NCI-H1436 (cell line): ENCODE measurements at regions not wholly inside any gene's neighbourhood (a gene's known extent, or its start where the extent isn't known, plus 50 kb on each side); places are given as distances from the start of the nearest gene placed in this dataset.
A peak's percentile ranks its signal among the peaks of the same experiment; 100 is the strongest.
"Not testable (repeated sequence)": the region's sequence is repeated elsewhere in the genome, so short reads cannot be mapped to it uniquely, and the experiment has no call there.

Experiments
- DNase-seq: peaks from one replicate; lab custom pipeline; 2025; lab: John Stamatoyannopoulos, UW

DNA sequence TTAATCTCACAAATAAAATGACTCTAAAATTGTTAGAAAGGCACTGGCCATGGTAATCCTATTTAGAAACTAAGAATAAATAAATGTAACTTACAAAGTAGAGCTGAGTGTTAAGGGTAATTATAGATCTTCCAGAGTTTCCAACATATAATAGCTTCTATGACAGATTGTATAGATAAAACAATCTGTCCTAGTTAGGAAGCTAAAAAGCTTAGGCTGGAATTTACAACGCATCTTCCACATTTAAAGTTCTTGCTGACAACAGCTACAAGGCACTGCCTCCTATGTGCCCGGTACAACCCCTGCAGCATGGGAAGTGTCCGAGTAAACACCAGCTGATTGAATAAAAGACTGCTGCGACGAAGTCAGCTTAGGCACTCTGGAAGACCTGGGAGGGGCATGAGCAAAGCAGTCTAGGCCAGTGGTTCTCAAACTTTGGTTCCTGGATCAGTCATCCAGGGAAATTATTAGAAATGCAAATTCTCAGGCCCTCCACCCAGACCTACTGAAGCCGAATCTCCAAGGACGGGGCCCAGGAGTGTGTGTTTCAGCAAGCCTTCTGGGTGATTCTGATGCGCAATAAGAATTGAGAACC lies 635.6 kb upstream of the TBX3 start:
- no peak for DNase-seq

DNA sequence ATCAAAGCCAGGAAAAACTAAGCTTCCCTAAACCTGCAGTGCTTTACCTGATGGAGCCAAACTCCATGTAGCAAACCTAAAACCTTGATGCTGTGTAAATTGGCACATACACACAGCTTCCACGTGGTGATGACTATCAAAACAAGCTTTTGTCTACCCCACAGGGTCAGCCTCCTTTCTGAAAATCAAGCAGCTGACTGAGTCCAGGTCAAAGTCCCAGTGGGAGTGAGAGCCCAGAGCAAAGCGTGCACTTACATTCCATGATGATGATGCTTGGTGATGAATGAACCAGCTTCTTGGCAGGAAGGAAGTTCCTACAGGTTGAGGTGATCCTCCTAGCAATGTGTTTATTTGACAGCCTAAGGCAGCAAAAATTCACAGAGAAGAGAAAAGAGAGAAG lies 630.0 kb upstream of the TBX3 start:
- no peak for DNase-seq

DNA sequence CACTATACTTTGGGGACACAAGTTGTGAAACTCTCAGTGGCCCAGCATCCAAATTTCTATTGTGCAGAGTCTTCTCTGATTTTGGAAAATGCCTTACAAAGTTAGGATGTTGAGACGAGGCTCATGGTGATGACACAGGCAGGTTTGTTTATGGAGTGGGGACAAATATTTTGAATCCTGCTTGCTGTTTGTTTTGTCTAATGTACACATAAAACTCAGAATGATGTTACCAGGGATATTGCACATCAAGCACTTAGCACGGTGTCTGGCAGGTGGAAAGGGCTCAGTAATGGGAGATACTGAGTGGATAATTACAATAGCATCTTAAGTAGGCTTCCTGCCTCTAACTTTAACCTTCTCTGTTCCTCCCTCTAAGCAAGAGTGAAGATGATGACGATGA lies 628.9 kb upstream of the TBX3 start:
- DNase-seq = peak; percentile 55

DNA sequence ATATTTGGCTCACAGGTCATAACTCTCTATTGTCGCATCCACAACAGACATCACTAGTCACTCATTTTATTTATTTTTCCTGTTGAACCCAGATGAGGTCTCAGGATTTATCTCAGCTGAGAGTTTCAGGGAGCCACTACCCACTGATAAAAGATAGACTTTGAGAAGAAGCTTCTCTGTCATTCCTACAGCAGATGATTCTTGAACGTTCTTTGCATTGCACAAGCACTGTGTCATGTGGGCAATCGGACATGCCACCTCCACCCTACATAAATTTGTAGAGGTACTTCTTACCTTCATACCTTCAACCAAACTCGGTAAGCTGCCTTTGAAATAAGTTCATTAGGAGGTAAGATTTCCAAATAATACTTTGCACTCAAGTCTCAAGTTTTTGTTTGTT lies 627.9 kb upstream of the TBX3 start:
- DNase-seq = no peak

DNA sequence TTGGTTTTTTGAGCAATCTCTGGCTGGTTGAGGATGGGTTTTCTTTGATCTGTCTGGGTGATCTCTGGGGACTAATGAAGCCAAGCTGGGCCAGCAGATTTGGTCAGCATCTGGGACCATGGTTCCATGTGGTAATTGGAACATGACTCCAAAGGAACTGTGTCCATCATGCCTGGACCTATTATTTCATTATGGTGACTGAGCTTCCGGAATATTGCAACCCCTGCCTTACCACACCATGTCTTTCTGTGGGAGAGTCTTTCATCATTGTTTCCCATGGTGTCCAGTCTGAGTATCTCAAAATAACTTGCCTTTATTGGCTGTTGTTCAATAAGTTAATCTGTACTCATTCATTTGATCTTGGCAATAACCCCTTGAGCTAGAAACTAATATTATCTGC lies 624.9 kb upstream of the TBX3 start:
- DNase-seq = no peak

DNA sequence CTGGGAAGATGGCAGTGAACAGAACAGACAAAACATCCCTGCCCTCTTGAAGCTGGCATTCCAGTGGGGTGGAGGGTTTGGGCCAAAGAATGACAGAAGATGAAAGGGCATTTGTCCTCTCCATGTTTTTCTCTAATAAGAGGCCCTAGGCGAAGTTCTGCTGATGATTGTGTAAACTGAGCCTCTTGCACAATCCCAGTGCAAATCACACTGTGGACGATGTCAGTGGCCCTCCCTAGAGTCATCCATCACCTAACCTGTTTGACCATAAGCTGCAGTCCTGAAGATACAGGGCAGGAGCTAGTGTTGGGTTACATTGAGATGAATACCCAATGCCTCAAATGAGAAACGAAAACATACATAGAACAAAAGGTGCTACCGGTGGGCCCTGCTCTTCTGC lies 622.4 kb upstream of the TBX3 start:
- no peak for DNase-seq

DNA sequence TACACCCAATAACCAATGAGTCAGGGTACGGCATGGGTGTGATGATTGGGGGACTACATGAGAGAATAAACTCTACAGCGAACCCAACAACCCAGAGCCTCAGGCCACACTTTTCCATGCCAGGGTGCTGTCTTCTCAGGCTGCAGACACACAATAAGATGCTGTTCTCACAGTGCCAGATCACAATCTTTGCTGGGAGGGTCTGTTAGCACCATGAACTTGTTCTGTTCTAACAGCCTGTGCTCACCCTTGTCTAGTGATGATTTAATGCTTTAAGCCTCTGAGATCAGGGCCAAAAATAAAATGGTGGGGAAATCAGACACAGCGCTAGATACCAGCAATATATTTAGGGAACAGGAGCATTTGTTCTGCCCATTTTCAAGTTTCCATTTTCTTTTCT lies 621.9 kb upstream of the TBX3 start:
- no peak for DNase-seq

DNA sequence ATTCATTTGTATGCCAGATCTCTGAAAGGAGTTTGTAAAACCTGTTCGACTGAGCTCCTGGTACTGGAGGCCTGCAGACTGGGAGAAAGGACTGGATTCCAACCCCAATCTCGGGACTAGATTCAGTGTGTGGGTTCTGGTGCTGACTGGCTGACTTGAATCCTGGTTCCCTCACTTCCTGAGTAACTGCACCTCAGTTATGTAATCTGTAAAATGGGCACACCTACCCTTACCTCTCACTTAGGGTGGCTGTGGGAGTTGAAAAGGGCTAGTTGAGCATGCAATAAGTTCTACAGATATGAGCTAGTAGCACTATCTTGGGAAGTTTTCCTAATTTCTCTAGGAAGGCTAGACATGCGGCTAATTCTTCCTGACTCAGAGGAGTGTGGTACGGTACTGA lies 621.3 kb upstream of the TBX3 start:
- no peak for DNase-seq

DNA sequence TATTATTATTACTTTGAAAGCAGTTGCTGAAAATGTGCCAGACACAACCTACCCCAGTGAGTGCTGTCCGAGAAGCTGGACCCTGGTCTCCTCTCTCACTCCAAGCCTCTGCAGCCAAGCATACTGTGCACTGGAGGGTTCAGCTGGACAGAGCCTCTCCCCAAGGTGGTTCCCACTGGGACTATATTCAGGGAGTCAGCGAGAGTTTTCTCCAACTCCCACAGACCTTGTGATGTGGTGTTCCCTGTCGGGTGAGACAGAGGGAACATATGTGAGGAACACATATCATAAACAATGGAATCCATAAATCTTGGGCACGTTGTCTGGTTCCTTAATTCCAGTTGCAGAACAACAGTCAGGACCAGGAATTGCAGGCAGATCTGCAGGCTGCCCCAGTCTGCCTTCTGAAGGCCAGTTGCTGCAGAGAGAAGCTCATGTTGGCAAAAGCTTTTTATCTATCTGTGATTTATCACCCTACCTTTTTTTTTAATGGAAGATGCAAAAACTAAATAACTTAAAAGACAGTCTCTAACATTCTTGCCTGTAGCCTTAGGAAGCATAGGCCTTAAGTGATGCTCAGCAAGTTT lies 619.8 kb upstream of the TBX3 start:
- no peak for DNase-seq

DNA sequence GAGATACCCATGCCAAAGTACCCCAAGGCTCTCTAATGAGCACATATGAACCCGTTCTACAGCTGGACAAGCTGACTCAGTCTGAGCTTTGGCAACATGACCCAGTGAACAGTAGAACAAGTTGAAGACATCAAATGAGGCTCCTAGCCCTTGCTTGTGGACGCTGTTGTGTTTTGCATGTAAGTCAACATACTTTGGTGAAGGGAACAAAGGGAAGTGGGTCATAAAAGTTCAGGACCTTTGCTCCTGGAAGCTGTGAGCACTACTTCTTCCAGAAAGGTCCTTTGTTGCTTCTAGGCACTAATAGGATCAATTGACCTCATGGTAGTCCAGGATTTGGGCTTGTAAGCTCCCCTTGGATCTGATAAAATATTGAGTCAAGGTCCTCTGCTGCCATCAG lies 613.5 kb upstream of the TBX3 start:
- no peak for DNase-seq

DNA sequence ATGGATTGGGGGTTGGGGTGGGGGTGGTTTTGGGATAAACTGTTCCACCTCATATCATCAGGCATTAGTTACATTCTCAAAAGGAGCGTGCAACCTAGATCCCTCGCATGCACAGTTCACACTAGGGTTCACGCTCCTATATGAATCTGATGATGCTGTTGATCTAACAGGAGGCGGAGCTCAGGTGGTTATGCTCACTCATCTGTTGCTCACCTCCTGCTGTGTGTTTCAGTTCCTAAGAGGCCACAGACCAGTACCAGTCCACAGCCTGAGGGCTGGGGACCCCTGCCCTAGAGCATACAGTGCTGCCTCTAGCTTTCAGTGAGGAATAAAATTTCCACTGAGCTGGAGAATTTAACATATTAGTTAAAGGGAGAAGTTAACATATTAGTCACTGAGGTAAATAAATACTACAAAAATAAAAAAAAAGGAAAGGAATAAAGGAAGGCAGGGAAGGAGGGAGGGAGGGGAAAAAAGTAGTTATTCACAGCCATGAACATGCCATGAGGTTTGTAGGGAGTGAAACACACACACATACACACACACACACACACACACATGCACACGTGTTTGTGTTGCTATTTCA lies 612.7 kb upstream of the TBX3 start:
- DNase-seq = no peak

DNA sequence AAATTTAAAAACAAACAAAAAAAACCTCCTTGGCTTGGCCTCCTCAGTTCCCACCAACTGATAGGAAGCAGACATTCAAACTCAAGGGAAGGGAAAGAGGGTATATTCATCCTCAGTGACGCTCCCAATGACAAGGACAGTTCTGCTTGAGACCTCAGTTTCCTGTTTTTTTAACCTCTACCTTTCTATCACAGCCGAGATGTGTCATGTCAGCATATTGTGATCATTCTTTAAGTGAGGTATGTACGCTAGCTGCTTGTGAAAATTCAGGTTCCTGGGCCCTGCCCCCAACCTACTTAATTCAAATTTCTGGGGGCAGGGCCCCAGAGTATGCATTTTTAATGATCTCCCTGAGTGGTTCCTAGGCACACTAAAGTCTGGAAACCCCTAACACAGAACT lies 611.9 kb upstream of the TBX3 start:
- DNase-seq = no peak

DNA sequence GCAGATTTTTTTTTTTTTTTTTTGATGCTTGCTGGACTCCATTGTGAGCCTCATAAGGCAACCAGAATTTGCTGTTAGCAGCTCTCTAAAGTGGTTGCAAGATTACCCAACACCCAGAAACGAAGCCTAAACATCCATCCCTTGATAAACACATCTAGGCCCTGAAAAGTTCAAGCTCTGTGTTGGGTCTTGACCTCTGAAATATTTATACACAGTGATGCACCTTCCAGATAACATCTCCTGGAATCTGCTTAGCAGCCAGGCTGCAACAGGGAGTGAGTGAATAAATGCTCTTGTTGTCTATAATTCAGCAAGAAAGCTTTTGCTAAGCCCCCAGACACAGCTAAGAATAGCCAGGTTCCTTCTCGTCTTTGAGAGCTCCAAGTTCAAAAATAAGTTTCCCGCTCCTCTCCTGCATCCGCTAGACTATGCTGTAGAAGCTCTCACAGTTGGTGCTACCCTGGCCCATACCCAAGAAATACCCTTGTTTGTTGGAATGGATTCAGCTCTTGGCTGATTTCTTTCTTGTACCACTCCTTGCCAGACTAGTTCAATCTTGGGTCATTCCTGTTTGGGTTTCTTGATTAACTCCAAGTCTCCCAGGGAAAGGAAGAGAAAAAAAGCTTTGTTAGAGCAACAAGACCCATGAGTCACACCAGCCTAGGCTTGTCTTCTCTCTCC lies 610.6 kb upstream of the TBX3 start:
- no peak for DNase-seq

DNA sequence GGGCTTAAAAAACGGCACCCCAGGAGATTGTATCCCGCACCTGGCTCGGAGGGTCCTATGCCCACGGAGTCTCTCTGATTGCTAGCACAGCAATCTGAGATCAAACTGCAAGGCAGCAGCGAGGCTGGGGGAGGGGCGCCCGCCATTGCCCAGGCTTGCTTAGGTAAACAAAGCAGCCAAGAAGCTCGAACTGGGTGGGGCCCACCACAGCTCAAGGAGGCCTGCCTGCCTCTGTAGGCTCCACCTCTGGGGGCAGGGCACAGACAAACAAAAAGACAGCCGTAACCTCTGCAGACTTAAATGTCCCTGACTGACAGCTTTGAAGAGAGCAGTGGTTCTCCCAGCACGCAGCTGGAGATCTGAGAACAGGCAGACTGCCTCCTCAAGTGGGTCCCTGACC lies 601.5 kb upstream of the TBX3 start:
- DNase-seq = not testable (repeated sequence)

DNA sequence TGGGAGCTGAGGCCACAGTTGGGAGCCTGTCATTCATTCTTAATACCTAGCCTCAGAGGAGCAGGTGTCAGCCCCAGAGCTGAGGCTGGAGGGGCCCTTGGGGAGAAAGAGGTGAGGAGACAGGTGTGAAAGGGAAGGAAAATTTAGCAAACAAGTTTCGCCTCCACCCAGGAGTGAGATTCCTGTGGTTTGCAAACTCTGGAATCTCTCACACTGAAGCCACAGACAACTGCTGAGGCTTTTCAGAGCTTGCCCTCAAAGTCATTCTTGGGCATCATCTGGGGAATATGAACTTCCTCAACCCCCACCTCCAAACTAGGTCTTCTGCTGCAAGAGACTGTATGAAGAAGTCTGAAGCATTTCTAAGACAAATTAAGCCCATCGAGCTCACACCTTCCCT lies 589.5 kb upstream of the TBX3 start:
- DNase-seq = no peak

DNA sequence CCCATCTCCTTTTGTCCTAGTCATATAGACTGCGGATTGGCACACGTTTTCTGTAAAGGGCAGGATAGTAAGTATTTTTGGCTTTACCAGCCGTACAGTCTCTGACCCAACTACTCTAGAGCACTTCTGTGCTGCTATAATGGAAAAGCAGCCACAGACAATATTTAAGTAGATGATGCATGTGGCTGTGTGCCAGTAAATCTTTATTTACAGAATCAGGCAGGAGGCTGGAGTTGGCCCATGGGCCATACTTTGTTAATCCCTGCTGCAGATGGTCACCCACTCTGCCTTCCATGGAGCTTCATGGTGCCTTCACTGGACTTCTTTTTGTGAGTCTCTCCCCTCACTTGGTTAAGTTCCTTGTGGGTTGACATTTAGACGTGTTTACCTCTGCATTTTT lies 584.5 kb upstream of the TBX3 start:
- no peak for DNase-seq

DNA sequence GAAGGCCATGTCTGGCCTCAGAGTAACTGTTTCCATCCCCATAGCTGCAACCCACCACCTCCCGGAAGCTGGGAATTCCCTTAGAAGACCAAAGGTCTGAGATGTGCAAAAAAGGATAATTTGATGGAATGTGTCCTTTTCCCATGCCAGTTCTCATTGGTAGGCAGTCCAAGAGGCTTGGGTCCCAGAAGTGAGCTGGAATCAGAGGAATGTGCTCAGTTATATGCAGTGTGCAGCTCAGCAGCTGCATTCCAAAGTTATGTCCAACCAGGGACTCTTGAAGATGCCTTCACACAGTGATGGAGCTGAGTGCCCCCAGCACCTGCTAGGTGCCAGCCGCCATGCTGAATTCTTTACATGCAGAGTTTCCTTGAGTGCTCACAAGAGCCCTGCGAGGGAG lies 583.9 kb upstream of the TBX3 start:
- DNase-seq = no peak

DNA sequence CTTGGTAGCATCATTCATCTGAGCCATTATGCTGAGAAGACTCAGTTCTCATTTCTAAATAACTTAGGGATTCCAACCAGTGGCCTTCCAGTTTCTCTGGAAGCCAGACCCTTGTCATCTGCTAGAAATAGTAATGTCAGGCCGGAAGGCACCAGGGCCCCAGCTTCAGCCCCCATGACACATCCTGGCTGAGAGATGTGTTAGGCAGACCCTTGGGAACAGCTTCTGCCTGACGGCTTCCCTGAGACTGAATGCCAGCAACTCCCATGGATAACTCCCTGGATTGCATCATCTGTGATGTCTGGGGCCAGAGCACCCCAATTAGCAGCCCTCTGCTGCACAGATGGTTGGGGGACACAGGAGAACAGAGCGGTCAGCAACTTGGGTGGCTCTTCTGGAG lies 583.5 kb upstream of the TBX3 start:
- DNase-seq = no peak

DNA sequence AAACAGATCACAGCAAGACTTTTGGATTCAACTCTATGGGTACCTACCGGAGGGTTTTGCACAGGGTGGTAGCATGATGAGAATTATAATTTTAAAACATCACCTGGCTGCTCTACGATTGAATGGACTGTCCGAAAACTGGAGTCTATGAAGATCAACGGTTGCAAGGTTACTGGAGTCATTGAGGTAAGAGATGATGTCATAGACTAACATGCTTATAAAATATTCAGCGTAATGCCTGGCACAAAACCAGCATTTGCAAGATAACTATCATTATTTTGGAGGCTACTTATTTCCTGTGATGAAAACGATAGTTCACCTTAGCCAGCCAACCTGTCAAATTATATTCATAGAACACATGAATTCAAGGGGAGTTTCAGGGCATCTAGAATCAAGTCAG lies 580.6 kb upstream of the TBX3 start:
- DNase-seq = no peak

DNA sequence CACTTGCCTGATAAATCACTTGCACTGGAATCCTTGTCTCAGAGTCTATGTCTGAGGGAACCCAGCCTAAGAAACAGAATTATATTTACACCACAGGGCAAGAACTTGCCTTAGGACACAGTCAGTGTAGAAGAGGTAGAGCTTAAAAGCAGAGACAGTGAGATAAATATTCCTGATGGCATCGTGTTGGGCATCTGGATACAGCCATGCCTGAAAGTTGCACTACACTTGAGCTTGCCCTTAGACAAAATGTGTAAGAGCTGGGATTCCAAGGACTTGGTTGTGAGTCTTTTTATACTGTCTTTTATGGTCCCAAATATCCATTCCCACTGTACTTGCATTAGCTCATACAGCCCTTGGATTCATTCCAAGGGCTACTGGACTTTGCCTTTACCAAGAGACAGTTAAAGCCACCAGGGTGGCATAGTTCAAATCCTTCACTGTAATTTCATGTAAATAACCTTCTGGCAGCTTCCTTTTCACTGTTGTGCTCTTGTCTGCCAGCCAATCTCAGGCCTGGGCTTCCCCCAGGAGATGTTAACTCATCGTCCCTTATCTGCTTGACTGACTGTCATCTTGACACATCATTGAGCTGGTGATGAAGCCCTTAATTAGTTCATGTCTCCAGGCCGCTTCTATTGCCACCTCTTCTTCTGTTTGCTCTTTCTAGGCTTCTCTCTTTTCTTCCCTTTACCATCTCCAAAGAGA lies 577.9 kb upstream of the TBX3 start:
- DNase-seq = no peak

DNA sequence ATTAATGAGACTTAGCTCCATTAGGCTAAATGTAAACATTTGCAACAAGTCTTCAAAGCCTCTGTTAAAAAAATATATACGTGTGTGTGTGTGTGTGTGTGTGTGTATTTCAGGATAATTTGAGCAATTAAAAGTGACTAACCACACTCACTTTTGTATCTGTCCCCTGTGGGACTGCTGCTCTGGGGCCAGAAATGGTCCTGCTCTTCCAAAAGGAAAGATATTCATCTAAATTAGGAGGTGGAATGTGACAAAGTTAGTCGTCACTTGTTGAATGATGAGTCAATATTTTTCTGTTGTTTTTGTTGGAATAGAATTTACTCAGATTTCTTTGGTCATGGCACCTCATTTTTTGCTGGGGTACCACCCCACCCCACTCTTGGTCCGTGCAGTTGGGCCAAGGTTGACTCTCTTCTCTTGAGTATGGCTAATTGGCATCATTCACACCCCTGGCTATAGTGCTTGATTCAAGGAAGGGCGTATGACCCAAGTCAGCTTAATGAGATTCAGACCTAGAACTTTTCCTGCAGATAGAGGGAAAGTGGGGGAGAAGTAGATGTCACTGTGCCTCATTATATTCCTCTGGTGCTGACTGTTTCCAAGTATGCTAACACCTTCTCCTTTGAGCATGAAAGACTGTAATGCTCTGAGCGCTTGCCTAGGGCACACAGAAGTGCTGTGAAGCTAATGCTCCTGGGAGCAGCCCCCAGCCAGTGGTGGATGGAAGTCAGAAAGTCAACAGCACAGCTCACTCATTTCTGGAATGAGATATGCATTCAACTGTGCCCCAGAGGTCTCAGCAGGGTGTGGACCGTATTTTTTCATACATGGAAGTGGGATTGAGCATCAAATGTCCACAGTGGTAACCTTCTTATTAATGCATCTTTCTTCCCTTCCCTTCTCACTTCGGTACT lies 577.0 kb upstream of the TBX3 start:
- DNase-seq = no peak
